Activated CD4-positive, alpha-beta memory T cell treated with anti-CD3 and anti-CD28 coated beads for 36 hours (primary cell): ENCODE measurements at regions not wholly inside any gene's neighbourhood (a gene's known extent, or its start where the extent isn't known, plus 50 kb on each side); places are given as distances from the start of the nearest gene placed in this dataset.

Experiments
- CTCF ChIA-PET: fragments of 350-600 bp; sonication (Branson Sonifier 250); formaldehyde crosslinking; loops from one replicate; lab custom pipeline; 2021; ENCODE audit warnings: antibody characterized with exemption, inconsistent platforms; lab: Charles Lee
- POLR2A ChIA-PET: fragments of 350-600 bp; sonication (Branson Sonifier 250); formaldehyde crosslinking; loops from one replicate; lab custom pipeline; 2021; ENCODE audit warnings: antibody characterized with exemption; lab: Charles Lee
- DNase-seq: peaks from one replicate; pipeline ENCODE4 v3.0.0-alpha.2; 2020
- H3K27ac Mint-ChIP-seq: one replicate; pipeline ENCODE4 v1.8.0; 2021; ENCODE audit warnings: mixed read lengths
- H3K27me3 Mint-ChIP-seq: one replicate; pipeline ENCODE4 v1.8.0; 2021; ENCODE audit warnings: mixed read lengths
- H3K36me3 Mint-ChIP-seq: one replicate; pipeline ENCODE4 v1.8.0; 2021; ENCODE audit warnings: mixed read lengths
- H3K4me1 Mint-ChIP-seq: one replicate; pipeline ENCODE4 v1.8.0; 2021; ENCODE audit warnings: low read depth, mixed read lengths
- H3K4me3 Mint-ChIP-seq: one replicate; pipeline ENCODE4 v1.8.0; 2021; ENCODE audit warnings: mild to moderate bottlenecking, mixed read lengths
- H3K9me3 Mint-ChIP-seq: one replicate; pipeline ENCODE4 v1.8.0; 2021; ENCODE audit warnings: mixed read lengths
- intact Hi-C: fragments of 100-400 bp; cut with micrococcal nuclease; formaldehyde crosslinking; loops from one replicate; pipeline ENCODE4 v1.15.1; 2023

DNA sequence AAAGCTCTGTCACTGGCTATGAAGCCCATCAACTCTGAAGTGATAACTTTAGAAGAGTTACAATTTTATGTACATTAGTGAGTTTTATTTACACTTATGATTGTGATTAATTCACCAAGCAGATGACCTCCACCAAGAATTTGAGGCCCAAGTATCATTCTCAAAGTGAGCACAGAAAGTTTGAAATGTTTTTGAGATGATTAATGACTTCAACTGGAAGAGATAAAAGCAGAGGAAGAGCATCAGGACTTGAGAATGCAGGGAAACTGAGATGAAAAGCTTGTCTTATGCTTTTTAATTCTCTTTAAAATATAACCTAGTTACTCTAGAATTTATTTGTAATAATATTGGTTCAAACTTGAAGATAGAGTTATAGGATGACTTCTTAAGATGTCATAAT is 112.8 kb upstream of the H2AZ1 start:
- DNase-seq, result no peak
- Mint-ChIP-seq H3K4me1 (no peaks in the 10 kb centered on the region), H3K9me3 (no peaks in the 10 kb centered on the region), H3K27me3 (peaks cover 9% of the 10 kb centered on the region), H3K36me3 (no peaks in the 10 kb centered on the region), H3K27ac (no peak overlapping the region), H3K4me3 (no peak overlapping the region)
- intact Hi-C loops, result loop anchor here (5.0 kb wide), 1 partner anchor 251 kb away; no protein-coding TSS in a partner anchor
- POLR2A ChIA-PET, result no interaction called here
- CTCF ChIA-PET, result no interaction called here

DNA sequence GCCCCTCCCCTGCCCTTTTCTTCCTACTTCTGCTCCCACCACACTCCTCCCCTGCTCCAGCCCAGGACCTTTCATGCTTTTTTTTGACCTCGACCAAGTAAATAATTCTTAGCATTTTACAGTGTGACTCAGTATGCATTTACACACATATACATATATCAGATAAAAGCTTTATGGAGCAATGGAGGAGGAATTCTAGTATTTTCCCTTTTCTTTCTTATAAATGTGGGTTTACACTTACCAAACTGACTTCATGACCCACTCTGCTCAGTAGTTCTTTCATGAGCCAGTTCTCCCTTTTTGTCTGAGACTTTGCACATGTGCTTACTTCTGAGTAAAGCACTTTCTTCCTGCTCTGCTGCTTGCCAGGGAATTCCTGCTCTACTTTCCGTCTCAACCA is 111.8 kb upstream of the H2AZ1 start:
- Mint-ChIP-seq H3K36me3 (no peaks in the 10 kb centered on the region), H3K4me3 (no peak overlapping the region), H3K27me3 (peaks cover 5% of the 10 kb centered on the region), H3K9me3 (no peaks in the 10 kb centered on the region), H3K27ac (no peak overlapping the region), H3K4me1 (no peaks in the 10 kb centered on the region)
- CTCF ChIA-PET, result no interaction called here
- POLR2A ChIA-PET, result no interaction called here
- no peak for DNase-seq
- intact Hi-C loops, result loop anchor here (5.0 kb wide), 1 partner anchor 250 kb away; no protein-coding TSS in a partner anchor

DNA sequence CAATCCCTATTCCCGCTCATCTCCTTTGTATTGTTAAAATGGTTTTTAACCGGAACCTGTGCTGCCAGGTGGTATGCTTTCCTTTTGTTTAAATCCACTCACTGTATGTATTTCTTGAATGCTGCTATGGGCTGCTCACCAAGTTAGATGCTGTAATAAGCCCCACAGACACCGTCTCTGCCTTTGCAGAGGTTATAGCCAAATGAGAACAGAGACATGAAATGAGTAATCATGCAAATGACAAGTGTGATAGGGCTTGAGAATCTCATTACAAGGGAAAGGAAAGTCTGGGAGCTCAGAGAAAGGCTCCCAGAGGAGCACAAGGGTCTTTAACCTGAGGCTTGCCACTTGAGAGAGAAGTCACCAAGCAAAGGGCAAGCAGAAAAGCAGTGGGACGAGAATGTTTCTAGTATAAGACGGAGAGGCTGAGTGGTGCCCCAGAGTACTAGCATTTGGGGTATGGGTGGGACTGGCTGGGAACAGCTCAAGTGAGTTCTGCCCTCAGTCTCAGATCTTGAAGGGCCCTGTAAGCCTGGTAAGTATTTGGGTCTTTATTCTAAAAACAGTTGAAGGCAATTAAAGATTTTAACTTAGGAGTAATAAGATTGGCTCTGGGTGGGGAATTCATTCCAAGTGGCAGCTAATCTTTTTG is 110.8 kb upstream of the H2AZ1 start:
- DNase-seq, result no peak
- H3K9me3 Mint-ChIP-seq, result no peaks in the 10 kb centered on the region
- no peak overlapping the region for H3K4me3 Mint-ChIP-seq
- intact Hi-C loops, result loop anchor here (5.0 kb wide), 1 partner anchor 249 kb away; no protein-coding TSS in a partner anchor
- no peak overlapping the region for H3K27ac Mint-ChIP-seq
- no peaks in the 10 kb centered on the region for H3K27me3 Mint-ChIP-seq
- no peaks in the 10 kb centered on the region for H3K4me1 Mint-ChIP-seq
- POLR2A ChIA-PET, result no interaction called here
- no peaks in the 10 kb centered on the region for H3K36me3 Mint-ChIP-seq
- CTCF ChIA-PET, result interaction anchor here (1.3 kb wide), 1 partner anchor 35 kb away, joined by 5 read pairs; no protein-coding TSS in a partner anchor

DNA sequence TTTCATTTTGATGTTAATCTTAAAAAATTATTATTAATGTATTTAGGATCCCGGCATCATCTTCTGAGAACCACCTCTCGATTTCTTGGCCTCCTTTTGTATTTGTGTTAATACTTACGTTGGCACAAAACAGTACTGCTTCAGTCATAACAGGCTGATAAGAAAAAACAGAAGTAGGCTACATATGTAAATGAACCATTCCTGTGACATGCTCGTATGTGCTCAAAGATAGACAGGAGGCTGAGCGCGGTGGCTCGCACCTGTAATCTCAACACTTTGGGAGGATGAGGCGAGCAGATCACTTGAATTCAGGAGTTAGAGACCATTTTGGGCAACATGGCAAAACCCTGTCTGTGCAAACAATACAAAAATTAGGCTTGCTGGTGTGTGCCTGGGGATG is 109.4 kb upstream of the H2AZ1 start:
- Mint-ChIP-seq H3K9me3 (no peaks in the 10 kb centered on the region), H3K27me3 (no peaks in the 10 kb centered on the region), H3K27ac (no peak overlapping the region), H3K36me3 (no peaks in the 10 kb centered on the region), H3K4me1 (no peaks in the 10 kb centered on the region), H3K4me3 (no peak overlapping the region)
- POLR2A ChIA-PET, result no interaction called here
- no peak for DNase-seq
- CTCF ChIA-PET, result no interaction called here
- intact Hi-C loops, result no loop called here

DNA sequence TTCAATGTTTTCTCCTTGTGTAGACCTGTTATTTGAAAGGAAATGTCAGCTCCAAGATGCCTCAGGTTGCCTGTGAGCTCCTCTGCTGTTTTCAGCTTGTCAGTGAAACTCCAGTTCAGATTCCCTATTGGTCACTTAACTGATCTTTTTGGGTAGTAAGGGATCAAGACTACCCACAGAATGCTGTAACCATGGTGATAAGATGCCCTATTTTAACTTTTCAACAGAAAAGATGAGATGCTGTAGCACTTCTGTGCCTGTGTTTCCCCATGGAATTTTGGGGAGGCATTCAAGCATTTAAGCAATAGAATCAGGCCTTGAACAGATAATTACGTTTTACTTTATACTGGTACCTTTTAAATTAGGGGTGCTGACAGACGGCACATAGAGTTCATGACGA is 106.6 kb upstream of the H2AZ1 start:
- POLR2A ChIA-PET, result no interaction called here
- H3K4me1 Mint-ChIP-seq, result no peaks in the 10 kb centered on the region
- no peaks in the 10 kb centered on the region for H3K36me3 Mint-ChIP-seq
- H3K27me3 Mint-ChIP-seq, result no peaks in the 10 kb centered on the region
- CTCF ChIA-PET, result no interaction called here
- H3K9me3 Mint-ChIP-seq, result no peaks in the 10 kb centered on the region
- no peak overlapping the region for H3K4me3 Mint-ChIP-seq
- no peak overlapping the region for H3K27ac Mint-ChIP-seq
- no peak for DNase-seq
- intact Hi-C loops, result no loop called here

DNA sequence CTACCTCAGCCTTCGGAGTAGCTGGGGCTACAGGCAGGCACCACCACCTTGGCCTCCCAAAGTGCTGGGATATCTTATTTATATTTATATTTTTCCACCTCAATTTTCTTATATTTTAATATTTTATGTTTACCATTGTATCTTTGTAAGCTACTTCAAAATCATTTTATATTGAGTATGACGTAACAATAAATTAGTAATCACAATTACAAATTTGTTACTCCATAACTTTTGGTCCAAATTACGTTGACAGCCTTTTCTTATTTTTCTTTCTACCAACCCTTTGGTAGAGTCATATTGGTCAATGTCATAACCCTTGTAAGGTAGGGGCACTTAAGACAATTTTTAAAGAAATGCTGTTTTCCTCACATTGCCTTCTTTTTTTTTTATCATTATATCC is 104.0 kb upstream of the H2AZ1 start:
- ChIA-PET CTCF (no interaction called here), POLR2A (no interaction called here)
- no peak overlapping the region for H3K27ac Mint-ChIP-seq
- DNase-seq, result no peak
- no peaks in the 10 kb centered on the region for H3K36me3 Mint-ChIP-seq
- H3K4me1 Mint-ChIP-seq, result no peaks in the 10 kb centered on the region
- H3K4me3 Mint-ChIP-seq, result no peak overlapping the region
- H3K27me3 Mint-ChIP-seq, result peaks cover 11% of the 10 kb centered on the region
- H3K9me3 Mint-ChIP-seq, result no peaks in the 10 kb centered on the region
- intact Hi-C loops, result no loop called here

DNA sequence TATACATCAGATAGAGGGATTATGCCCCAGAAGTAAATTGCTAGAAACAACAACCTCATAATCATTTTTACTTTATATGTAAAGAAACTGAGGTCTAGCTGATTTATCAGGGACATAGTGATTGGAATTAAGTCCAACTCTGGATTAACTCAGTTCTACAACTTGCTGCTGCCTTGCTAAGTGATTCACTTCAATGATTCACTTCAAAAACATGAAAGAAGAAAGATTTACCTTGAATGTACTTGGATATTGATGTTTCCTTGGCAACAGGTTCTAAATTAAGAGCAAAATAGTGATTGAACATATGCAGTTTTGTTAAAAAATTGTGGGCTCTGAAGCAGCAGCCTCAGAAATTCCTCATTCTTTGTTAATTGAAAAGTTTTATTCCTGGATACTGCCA is 99.8 kb upstream of the H2AZ1 start:
- H3K4me3 Mint-ChIP-seq, result no peak overlapping the region
- peaks cover 11% of the 10 kb centered on the region for H3K27me3 Mint-ChIP-seq
- H3K36me3 Mint-ChIP-seq, result no peaks in the 10 kb centered on the region
- no peaks in the 10 kb centered on the region for H3K9me3 Mint-ChIP-seq
- DNase-seq, result no peak
- ChIA-PET CTCF (no interaction called here), POLR2A (no interaction called here)
- intact Hi-C loops, result no loop called here
- H3K27ac Mint-ChIP-seq, result no peak overlapping the region
- H3K4me1 Mint-ChIP-seq, result no peaks in the 10 kb centered on the region

DNA sequence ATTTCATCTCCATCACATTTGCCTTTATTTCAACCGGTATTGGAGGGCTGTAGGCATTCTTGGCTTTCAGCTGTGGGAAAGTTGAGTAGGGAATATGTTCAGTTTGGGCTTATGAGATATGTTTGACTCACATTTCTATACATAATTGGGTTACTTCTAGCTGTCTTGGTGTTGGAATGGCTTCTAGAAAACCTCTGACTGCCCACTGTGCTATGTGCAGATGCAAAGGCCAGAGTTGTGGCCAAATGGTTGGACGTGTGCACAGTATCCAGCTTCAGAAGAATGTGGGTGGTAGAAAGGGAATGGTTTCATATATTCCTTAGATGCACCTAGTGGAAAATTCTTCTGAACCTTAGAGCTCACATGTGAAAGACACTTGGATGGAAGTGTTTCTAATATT is 92.6 kb upstream of the H2AZ1 start:
- intact Hi-C loops, result no loop called here

DNA sequence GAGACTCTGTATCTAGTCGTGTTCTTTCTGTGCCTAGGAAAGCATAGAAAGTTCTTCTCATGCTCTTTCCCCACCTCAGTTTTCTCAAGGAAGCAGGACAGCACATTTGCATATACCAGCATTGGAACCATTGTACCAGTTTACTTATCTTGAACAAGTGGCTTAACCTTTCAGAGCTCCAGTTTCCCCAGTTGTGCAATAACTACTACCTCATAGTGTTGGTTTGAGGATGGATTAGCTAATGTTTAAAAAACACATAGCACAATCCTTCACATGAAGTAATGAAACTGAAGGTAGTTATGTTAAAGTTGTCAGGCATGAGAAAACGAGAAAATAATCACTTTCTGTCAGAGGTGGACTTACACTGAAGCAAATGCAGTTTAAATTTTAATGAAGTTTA is 92.2 kb upstream of the H2AZ1 start:
- H3K27me3 Mint-ChIP-seq, result no peaks in the 10 kb centered on the region
- H3K36me3 Mint-ChIP-seq, result no peaks in the 10 kb centered on the region
- intact Hi-C loops, result no loop called here
- H3K27ac Mint-ChIP-seq, result no peak overlapping the region
- H3K9me3 Mint-ChIP-seq, result no peaks in the 10 kb centered on the region
- ChIA-PET CTCF (no interaction called here), POLR2A (no interaction called here)
- H3K4me3 Mint-ChIP-seq, result no peak overlapping the region
- DNase-seq, result no peak
- H3K4me1 Mint-ChIP-seq, result no peaks in the 10 kb centered on the region

More for the DNA sequence above, 92.6 kb upstream of the H2AZ1 start:
- Mint-ChIP-seq H3K36me3 (no peaks in the 10 kb centered on the region), H3K27ac (no peak overlapping the region), H3K4me3 (no peak overlapping the region), H3K9me3 (no peaks in the 10 kb centered on the region), H3K4me1 (no peaks in the 10 kb centered on the region), H3K27me3 (no peaks in the 10 kb centered on the region)
- DNase-seq, result no peak
- POLR2A ChIA-PET, result no interaction called here
- CTCF ChIA-PET, result no interaction called here

DNA sequence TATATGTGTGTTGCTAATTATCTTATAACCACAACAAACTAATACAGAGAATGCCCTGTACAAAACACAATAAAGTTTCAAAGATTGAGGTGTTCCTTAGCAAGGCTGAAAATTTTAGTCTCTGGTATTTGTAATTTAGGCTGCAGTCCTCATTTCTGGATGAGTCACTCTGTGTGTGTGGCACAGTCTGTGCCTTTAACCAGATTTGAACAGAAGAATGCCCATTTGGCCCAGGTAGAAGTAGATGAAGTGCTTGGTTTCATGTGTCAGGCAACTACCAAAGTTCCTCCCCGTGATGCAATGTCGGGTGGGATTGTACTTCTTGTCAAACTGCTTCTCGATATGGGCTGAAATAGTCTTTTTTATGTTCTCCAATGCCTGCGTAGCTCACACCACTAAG is 91.6 kb upstream of the H2AZ1 start:
- Mint-ChIP-seq H3K27me3 (no peaks in the 10 kb centered on the region), H3K36me3 (no peaks in the 10 kb centered on the region), H3K27ac (no peak overlapping the region), H3K4me3 (no peak overlapping the region), H3K4me1 (no peaks in the 10 kb centered on the region), H3K9me3 (no peaks in the 10 kb centered on the region)
- CTCF ChIA-PET, result no interaction called here
- intact Hi-C loops, result no loop called here
- POLR2A ChIA-PET, result no interaction called here
- no peak for DNase-seq

DNA sequence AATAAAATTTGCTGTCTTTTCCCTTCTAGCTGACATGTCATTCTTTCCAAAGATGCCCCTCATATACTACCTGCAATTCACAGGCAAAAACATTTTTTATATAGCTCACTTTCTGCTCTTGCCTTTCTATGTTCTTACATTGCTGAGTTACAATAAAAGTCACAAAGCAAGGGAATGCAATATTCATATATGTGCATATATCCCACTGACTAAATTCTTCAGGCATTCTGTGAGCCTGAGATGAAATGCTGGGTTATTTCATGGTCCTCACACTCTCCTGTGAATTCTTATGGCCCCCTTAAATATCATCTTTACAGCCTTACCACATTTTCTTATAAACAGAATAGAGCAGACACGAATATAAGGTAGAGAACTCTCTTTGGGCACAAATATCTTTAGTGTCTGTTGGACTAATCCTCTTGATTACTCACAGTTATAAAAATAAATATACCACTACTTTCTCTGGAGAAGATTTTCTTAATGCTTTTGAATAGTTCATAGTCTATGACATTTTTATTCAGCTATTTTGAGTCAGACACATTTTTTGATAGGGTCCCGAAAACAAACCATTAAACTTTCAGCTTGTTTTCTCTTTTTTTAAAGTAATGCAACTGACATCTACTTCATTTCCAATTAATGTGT is 84.1 kb upstream of the H2AZ1 start:
- no peaks in the 10 kb centered on the region for H3K4me1 Mint-ChIP-seq

DNA sequence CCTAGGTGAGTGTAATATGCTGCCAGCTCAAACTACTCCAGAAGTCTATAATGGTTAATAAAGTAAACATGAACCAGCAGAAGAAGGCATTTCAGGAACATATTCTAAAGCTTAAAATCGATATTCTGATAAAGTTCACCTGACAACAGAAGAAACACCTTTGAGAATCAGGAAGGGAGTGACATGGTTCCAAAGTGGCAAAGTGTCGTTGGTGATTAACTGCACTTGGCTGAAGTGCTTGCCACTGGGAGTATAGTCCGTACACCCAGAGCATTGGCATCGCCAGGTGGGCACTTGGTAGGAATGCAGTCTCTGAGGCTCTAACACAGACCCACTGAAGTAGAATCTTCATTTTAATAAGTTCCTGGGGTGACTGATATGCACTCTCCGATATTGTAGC is 76.0 kb upstream of the H2AZ1 start:
- Mint-ChIP-seq H3K9me3 (no peaks in the 10 kb centered on the region), H3K4me1 (no peaks in the 10 kb centered on the region), H3K27me3 (peaks cover 13% of the 10 kb centered on the region), H3K4me3 (no peak overlapping the region), H3K36me3 (no peaks in the 10 kb centered on the region), H3K27ac (no peak overlapping the region)
- intact Hi-C loops, result no loop called here
- no peak for DNase-seq
- ChIA-PET CTCF (no interaction called here), POLR2A (no interaction called here)

More for the DNA sequence above, 84.1 kb upstream of the H2AZ1 start:
- intact Hi-C loops, result no loop called here
- POLR2A ChIA-PET, result no interaction called here
- no peak overlapping the region for H3K27ac Mint-ChIP-seq
- CTCF ChIA-PET, result no interaction called here
- no peak for DNase-seq
- peaks cover 3% of the 10 kb centered on the region for H3K27me3 Mint-ChIP-seq
- H3K9me3 Mint-ChIP-seq, result peaks cover 3% of the 10 kb centered on the region
- H3K4me3 Mint-ChIP-seq, result no peak overlapping the region
- peaks cover 2% of the 10 kb centered on the region for H3K36me3 Mint-ChIP-seq

DNA sequence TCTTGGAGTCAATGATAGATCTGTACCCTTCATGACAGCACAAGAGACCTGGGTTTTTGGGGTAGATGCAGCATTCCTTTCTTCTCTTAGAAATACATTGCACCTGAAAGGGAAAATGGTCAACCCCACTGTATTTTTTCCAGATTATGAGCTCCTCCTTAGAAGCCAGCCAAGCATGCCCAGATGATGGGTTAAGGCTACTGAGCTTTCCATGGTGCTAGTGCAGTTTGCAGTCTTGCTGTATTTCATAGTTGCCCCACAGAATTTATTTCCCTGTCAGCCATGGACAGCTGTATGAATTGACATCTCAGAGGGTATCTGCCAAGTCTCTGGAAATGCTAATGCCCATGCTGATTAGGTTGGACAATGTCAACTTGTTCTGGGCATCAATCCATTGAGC is 73.7 kb upstream of the H2AZ1 start:
- DNase-seq, result no peak
- peaks cover 16% of the 10 kb centered on the region for H3K27me3 Mint-ChIP-seq
- no peak overlapping the region for H3K27ac Mint-ChIP-seq
- ChIA-PET POLR2A (no interaction called here), CTCF (no interaction called here)
- no peaks in the 10 kb centered on the region for H3K9me3 Mint-ChIP-seq
- no peaks in the 10 kb centered on the region for H3K4me1 Mint-ChIP-seq
- no peaks in the 10 kb centered on the region for H3K36me3 Mint-ChIP-seq
- intact Hi-C loops, result no loop called here
- no peak overlapping the region for H3K4me3 Mint-ChIP-seq
